Adrenal gland (tissue), 5 donors: ENCODE measurements at regions not wholly inside any gene's neighbourhood (a gene's known extent, or its start where the extent isn't known, plus 50 kb on each side); places are given as distances from the start of the nearest gene placed in this dataset.

ENCODE experiments used
- CTCF ChIP-seq, 6 experiments: fragments of 450-650 bp in 4 of 6; fragments of 200-600 bp in 2 of 6; sonication (generic) in 1 of 6; IDR thresholded peaks; 1 replicate in 5 of 6; 2 replicates in 1 of 6; pipeline versions ENCODE4 v1.5.1 to v1.8.0; 2016 to 2021; ENCODE audit warnings: antibody characterized with exemption in 6 of 6, mild to moderate bottlenecking in 2 of 6, moderate library complexity in 1 of 6
- POLR2A ChIP-seq, 2 donors: fragments of 450-650 bp; IDR thresholded peaks; one replicate each; pipeline ENCODE4 v1.6.1; 2017; ENCODE audit warnings: antibody characterized with exemption in 2 of 2, mild to moderate bottlenecking in 2 of 2, moderate library complexity in 1 of 2
- donor health status: DM: no; HTN: no; CAD: no.

DNA sequence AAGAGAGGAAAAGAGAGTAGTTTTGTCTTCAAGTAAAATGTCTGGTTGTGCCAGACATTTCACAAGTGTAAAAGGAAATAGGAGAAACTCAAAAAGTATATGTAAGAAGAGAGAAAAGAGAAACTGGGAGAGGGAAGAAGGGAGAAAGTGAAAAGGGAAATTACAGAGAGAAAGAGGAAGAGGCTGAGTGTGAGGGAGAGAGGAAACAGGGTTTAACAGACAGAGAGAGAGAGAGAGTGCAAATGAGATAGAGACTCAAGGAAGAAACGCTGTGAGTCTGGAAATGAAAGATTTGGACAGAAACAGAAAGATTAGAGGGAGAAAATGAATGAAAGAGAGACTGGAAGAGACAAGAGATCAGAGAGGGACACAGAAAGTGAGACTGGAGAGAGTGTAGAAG lies 806.2 kb downstream of the PLA2G4A start:
- no peak for TF ChIP-seq CTCF (IDR thresholded peaks at IDR 0.05)
- no peak for TF ChIP-seq POLR2A (IDR thresholded peaks at IDR 0.05)
